Hepatocyte (in vitro differentiated cells): ENCODE measurements at regions not wholly inside any gene's neighbourhood (a gene's known extent, or its start where the extent isn't known, plus 50 kb on each side); places are given as distances from the start of the nearest gene placed in this dataset.

Source experiments
- CTCF ChIP-seq: fragments of 200-600 bp; sonication (generic); IDR thresholded peaks from 2 replicates; pipeline ENCODE4 v1.5.1; 2016; ENCODE audit warnings: antibody characterized with exemption, mild to moderate bottlenecking; ENCODE audit not compliant: poor library complexity
- EZH2 ChIP-seq: fragments of 200-600 bp; sonication (generic); IDR thresholded peaks from 2 replicates; pipeline ENCODE4 v1.6.1; 2016; ENCODE audit warnings: antibody characterized with exemption, mild to moderate bottlenecking, borderline replicate concordance
- EZH2phosphoT487 ChIP-seq: fragments of 200-600 bp; sonication (generic); IDR thresholded peaks from one replicate; pipeline ENCODE4 v1.6.1; 2018; ENCODE audit warnings: antibody characterized with exemption, mild to moderate bottlenecking, low read depth, moderate library complexity; ENCODE audit not compliant: unreplicated experiment, severe bottlenecking

DNA sequence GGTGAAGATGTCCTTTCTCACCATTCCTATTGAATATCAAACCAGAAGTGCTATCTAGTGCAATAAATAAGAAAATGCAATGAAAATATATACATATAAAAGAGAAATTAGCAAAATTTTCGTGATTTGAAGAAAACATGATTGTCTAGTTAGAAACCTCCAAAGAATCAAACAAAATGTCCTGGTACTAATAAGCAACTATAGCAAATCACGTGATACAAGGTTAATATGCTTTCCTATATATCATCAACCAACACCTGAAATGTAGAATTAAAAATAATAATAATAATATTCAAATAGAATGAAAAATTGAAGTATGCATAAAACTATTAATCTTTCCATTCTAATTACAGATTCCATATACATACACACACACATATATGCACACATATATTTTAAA, 183.9 kb upstream of the POM121L12 start:
- no peak for TF ChIP-seq CTCF
- no peak for TF ChIP-seq EZH2phosphoT487
- no peak for TF ChIP-seq EZH2
